ENCODE measurements at regions not wholly inside any gene's neighbourhood (a gene's known extent, or its start where the extent isn't known, plus 50 kb on each side); places are given as distances from the start of the nearest gene placed in this dataset.
"Not testable (repeated sequence)": the region's sequence is repeated elsewhere in the genome, so short reads cannot be mapped to it uniquely, and the experiment has no call there.

GRCh38 chr4:4028752-4029151, 198.0 kb downstream of the OTOP1 start:
- H2AFZ ChIP-seq; H3K36me3 ChIP-seq (ENCODE audit: low read depth); H3K4me1 ChIP-seq (ENCODE audit: insufficient read depth); H3K9me2 ChIP-seq (ENCODE audit: insufficient read depth); H3K79me2 ChIP-seq (ENCODE audit: insufficient read depth); DNase-seq; H4K20me1 ChIP-seq (ENCODE audit: insufficient read depth); in situ Hi-C loops (cut with MboI); H3K27ac ChIP-seq; H3F3A ChIP-seq (ENCODE audit: insufficient read depth); H3K9me3 ChIP-seq (ENCODE audit: low read depth); H3K9ac ChIP-seq; H3K4me3 ChIP-seq; H3K4me2 ChIP-seq (ENCODE audit: unreplicated experiment): not testable (repeated sequence)
- H3K27me3 ChIP-seq (replicated peaks; ENCODE audit: insufficient read depth): peaks cover 36% of the 10 kb centered on the region; the same call in 1 of the 2 replicates
- WGBS, 2 experiments (ENCODE audit: low coverage in 1 of 2, low lambda C conversion rate in 2 of 2, missing lambda C conversion rate in 2 of 2): 4 to 6% methylated on average over 3 of the region's 3 CpGs

- DNase-seq; H3K79me2 ChIP-seq (ENCODE audit: insufficient read depth); H3K36me3 ChIP-seq (ENCODE audit: low read depth); H3K9me3 ChIP-seq (ENCODE audit: low read depth); in situ Hi-C loops (cut with MboI); H3K4me3 ChIP-seq; H3K4me2 ChIP-seq (ENCODE audit: unreplicated experiment); H3K9me2 ChIP-seq (ENCODE audit: insufficient read depth); H4K20me1 ChIP-seq (ENCODE audit: insufficient read depth); H3K27ac ChIP-seq; H3K4me1 ChIP-seq (ENCODE audit: insufficient read depth); H3K9ac ChIP-seq; H2AFZ ChIP-seq; H3F3A ChIP-seq (ENCODE audit: insufficient read depth): not testable (repeated sequence)
- H3K27me3 ChIP-seq (replicated peaks; ENCODE audit: insufficient read depth): peaks cover 43% of the 10 kb centered on the region; the same call in 1 of the 2 replicates
- 63 to 72% methylated on average over 9 of the region's 9 CpGs for WGBS, 2 experiments (ENCODE audit: low coverage in 1 of 2, low lambda C conversion rate in 2 of 2, missing lambda C conversion rate in 2 of 2)
Measured at GRCh38 chr4:4030509-4030908, 196.2 kb downstream of the OTOP1 start.

GRCh38 chr4:4031446-4032135, 195.1 kb downstream of the OTOP1 start:
- H3K4me1 ChIP-seq (ENCODE audit: insufficient read depth); in situ Hi-C loops (cut with MboI); H3K79me2 ChIP-seq (ENCODE audit: insufficient read depth); H2AFZ ChIP-seq; H3K9me3 ChIP-seq (ENCODE audit: low read depth); DNase-seq; H3K9ac ChIP-seq; H3K27ac ChIP-seq; H3K36me3 ChIP-seq (ENCODE audit: low read depth); H3K9me2 ChIP-seq (ENCODE audit: insufficient read depth); H4K20me1 ChIP-seq (ENCODE audit: insufficient read depth); H3K4me3 ChIP-seq; H3K4me2 ChIP-seq (ENCODE audit: unreplicated experiment); H3F3A ChIP-seq (ENCODE audit: insufficient read depth): not testable (repeated sequence)
- WGBS, 2 experiments (ENCODE audit: low coverage in 1 of 2, low lambda C conversion rate in 2 of 2, missing lambda C conversion rate in 2 of 2): 22 to 26% methylated on average over 8 of the region's 8 CpGs
- peaks cover 46% of the 10 kb centered on the region; the same call in 1 of the 2 replicates for H3K27me3 ChIP-seq (replicated peaks; ENCODE audit: insufficient read depth)

- H3K79me2 ChIP-seq (ENCODE audit: insufficient read depth); in situ Hi-C loops (cut with MboI); H3F3A ChIP-seq (ENCODE audit: insufficient read depth); H3K9me3 ChIP-seq (ENCODE audit: low read depth); DNase-seq; H4K20me1 ChIP-seq (ENCODE audit: insufficient read depth); H3K4me2 ChIP-seq (ENCODE audit: unreplicated experiment); H3K4me3 ChIP-seq; H3K9me2 ChIP-seq (ENCODE audit: insufficient read depth); H3K9ac ChIP-seq; H3K27ac ChIP-seq; H3K4me1 ChIP-seq (ENCODE audit: insufficient read depth); H2AFZ ChIP-seq; H3K36me3 ChIP-seq (ENCODE audit: low read depth): not testable (repeated sequence)
- peaks cover 46% of the 10 kb centered on the region; the same call in 1 of the 2 replicates for H3K27me3 ChIP-seq (replicated peaks; ENCODE audit: insufficient read depth)
- 54 to 55% methylated on average over 9 of the region's 9 CpGs for WGBS, 2 experiments (ENCODE audit: low coverage in 1 of 2, low lambda C conversion rate in 2 of 2, missing lambda C conversion rate in 2 of 2)
Measured at GRCh38 chr4:4032364-4032763, 194.4 kb downstream of the OTOP1 start.

- H3K79me2 ChIP-seq (ENCODE audit: insufficient read depth); H3K9me2 ChIP-seq (ENCODE audit: insufficient read depth); H3K9me3 ChIP-seq (ENCODE audit: low read depth); H3K4me3 ChIP-seq; H4K20me1 ChIP-seq (ENCODE audit: insufficient read depth); H3K36me3 ChIP-seq (ENCODE audit: low read depth); H3K4me1 ChIP-seq (ENCODE audit: insufficient read depth); H3K9ac ChIP-seq; H3K27ac ChIP-seq; H2AFZ ChIP-seq; DNase-seq; in situ Hi-C loops (cut with MboI); H3K4me2 ChIP-seq (ENCODE audit: unreplicated experiment); H3F3A ChIP-seq (ENCODE audit: insufficient read depth): not testable (repeated sequence)
- WGBS, 2 experiments (ENCODE audit: low coverage in 1 of 2, low lambda C conversion rate in 2 of 2, missing lambda C conversion rate in 2 of 2): 16% methylated on average over 19 of the region's 19 CpGs
- peaks cover 46% of the 10 kb centered on the region; the same call in 1 of the 2 replicates for H3K27me3 ChIP-seq (replicated peaks; ENCODE audit: insufficient read depth)
Measured at GRCh38 chr4:4032801-4033605, 193.7 kb downstream of the OTOP1 start.

GRCh38 chr4:4037399-4038138, 189.2 kb downstream of the OTOP1 start:
- H3K4me1 ChIP-seq (ENCODE audit: insufficient read depth); H3K4me2 ChIP-seq (ENCODE audit: unreplicated experiment); H3K9ac ChIP-seq; H3K4me3 ChIP-seq; H3K79me2 ChIP-seq (ENCODE audit: insufficient read depth); H3K9me3 ChIP-seq (ENCODE audit: low read depth); H2AFZ ChIP-seq; H3K9me2 ChIP-seq (ENCODE audit: insufficient read depth); H3K27ac ChIP-seq; H4K20me1 ChIP-seq (ENCODE audit: insufficient read depth); H3F3A ChIP-seq (ENCODE audit: insufficient read depth); DNase-seq; in situ Hi-C loops (cut with MboI); H3K36me3 ChIP-seq (ENCODE audit: low read depth): not testable (repeated sequence)
- 49 to 52% methylated on average over 9 of the region's 9 CpGs for WGBS, 2 experiments (ENCODE audit: low coverage in 1 of 2, low lambda C conversion rate in 2 of 2, missing lambda C conversion rate in 2 of 2)
- peaks cover 21% of the 10 kb centered on the region; the same call in 1 of the 2 replicates for H3K27me3 ChIP-seq (replicated peaks; ENCODE audit: insufficient read depth)

- H3K79me2 ChIP-seq (ENCODE audit: insufficient read depth); H3K27ac ChIP-seq; H3F3A ChIP-seq (ENCODE audit: insufficient read depth): not testable (repeated sequence)
Measured at GRCh38 chr4:4045823-4046222, 180.9 kb downstream of the OTOP1 start.

More at GRCh38 chr4:4045823-4046222, 180.9 kb downstream of the OTOP1 start:
- H3K9me3 ChIP-seq (ENCODE audit: low read depth); H2AFZ ChIP-seq; DNase-seq; H3K36me3 ChIP-seq (ENCODE audit: low read depth); H3K4me1 ChIP-seq (ENCODE audit: insufficient read depth); H4K20me1 ChIP-seq (ENCODE audit: insufficient read depth); H3K9me2 ChIP-seq (ENCODE audit: insufficient read depth); H3K4me2 ChIP-seq (ENCODE audit: unreplicated experiment); H3K9ac ChIP-seq; in situ Hi-C loops (cut with MboI); H3K4me3 ChIP-seq: not testable (repeated sequence)
- whole genome bisulfite sequencing, 2 experiments (ENCODE audit: low coverage in 1 of 2, low lambda C conversion rate in 2 of 2, missing lambda C conversion rate in 2 of 2): 26 to 32% methylated on average over 3 of the region's 3 CpGs
- peaks cover 56% of the 10 kb centered on the region for H3K27me3 ChIP-seq (replicated peaks; ENCODE audit: insufficient read depth)

All from GM23248 (cell line).